ENCODE measurements at regions not wholly inside any gene's neighbourhood (a gene's known extent, or its start where the extent isn't known, plus 50 kb on each side); places are given as distances from the start of the nearest gene placed in this dataset.

- Mint-ChIP-seq H3K4me3 (ENCODE audit: unreplicated experiment) (no peak overlapping the region), H3K4me1 (ENCODE audit: low read depth, unreplicated experiment) (no peaks in the 10 kb centered on the region), H3K27ac (ENCODE audit: unreplicated experiment) (no peak overlapping the region), H3K9me3 (ENCODE audit: unreplicated experiment) (peaks cover 3% of the 10 kb centered on the region), H3K36me3 (ENCODE audit: unreplicated experiment) (no peaks in the 10 kb centered on the region), H3K27me3 (ENCODE audit: unreplicated experiment) (peaks cover 2% of the 10 kb centered on the region)
- TF ChIP-seq CTCF (IDR thresholded peaks at IDR 0.05; ENCODE audit: partially characterized antibody, unreplicated experiment), result no peak
- DNase-seq, result no peak
These were observed 1341.3 kb downstream of the LRFN5 start for GRCh38 chr14:42947991-42948390.

DNA sequence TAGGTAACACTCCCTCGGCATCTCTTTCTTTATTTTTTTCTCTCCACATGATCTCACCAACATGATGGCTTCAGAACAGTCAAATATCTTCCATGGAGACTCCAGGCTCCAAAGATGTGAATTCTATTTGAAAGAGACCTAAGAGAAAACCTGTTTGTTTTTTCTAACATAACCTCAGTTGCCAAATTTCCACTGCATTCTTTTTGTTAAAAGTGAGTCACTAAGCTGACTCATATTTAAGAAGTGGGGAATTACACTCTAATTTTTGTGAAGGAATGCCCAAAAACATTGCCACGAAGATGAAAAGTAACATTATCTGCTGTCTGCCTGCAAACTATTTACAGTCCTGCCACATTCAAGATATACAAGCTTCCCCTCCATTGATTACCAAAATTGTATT, 1337.6 kb downstream of the LRFN5 start:
- Mint-ChIP-seq H3K4me3 (ENCODE audit: unreplicated experiment) (no peak overlapping the region), H3K27me3 (ENCODE audit: unreplicated experiment) (peaks cover 2% of the 10 kb centered on the region), H3K4me1 (ENCODE audit: low read depth, unreplicated experiment) (no peaks in the 10 kb centered on the region), H3K36me3 (ENCODE audit: unreplicated experiment) (no peaks in the 10 kb centered on the region), H3K27ac (ENCODE audit: unreplicated experiment) (no peak overlapping the region), H3K9me3 (ENCODE audit: unreplicated experiment) (no peaks in the 10 kb centered on the region)
- no peak for TF ChIP-seq CTCF (IDR thresholded peaks at IDR 0.05; ENCODE audit: partially characterized antibody, unreplicated experiment)
- DNase-seq, result no peak

DNA sequence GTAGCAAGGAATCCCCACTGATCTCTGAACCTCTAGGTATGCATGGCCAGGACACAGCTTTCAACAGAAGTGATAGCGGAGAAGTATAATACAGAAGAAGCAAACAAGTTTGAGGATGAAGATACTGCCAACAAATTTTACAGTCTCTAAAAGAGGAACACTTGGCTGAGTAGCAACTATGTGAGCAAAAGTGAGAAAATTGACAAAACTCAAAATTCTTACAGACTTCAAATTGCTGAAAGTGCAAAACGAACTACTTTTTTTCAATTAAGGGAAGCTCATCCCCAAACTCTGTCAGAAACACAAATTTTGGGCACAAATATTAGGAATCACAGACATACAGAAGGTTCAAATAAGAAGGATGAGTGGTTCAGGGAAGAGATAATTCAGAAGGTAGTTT, 1324.6 kb downstream of the LRFN5 start:
- H3K4me3 Mint-ChIP-seq (ENCODE audit: unreplicated experiment), result no peak overlapping the region
- no peak overlapping the region for H3K27ac Mint-ChIP-seq (ENCODE audit: unreplicated experiment)
- no peak for DNase-seq
- no peaks in the 10 kb centered on the region for H3K9me3 Mint-ChIP-seq (ENCODE audit: unreplicated experiment)
- no peaks in the 10 kb centered on the region for H3K36me3 Mint-ChIP-seq (ENCODE audit: unreplicated experiment)
- H3K4me1 Mint-ChIP-seq (ENCODE audit: low read depth, unreplicated experiment), result peaks cover 2% of the 10 kb centered on the region
- no peak for TF ChIP-seq CTCF (IDR thresholded peaks at IDR 0.05; ENCODE audit: partially characterized antibody, unreplicated experiment)
- peaks cover 1% of the 10 kb centered on the region for H3K27me3 Mint-ChIP-seq (ENCODE audit: unreplicated experiment)

DNA sequence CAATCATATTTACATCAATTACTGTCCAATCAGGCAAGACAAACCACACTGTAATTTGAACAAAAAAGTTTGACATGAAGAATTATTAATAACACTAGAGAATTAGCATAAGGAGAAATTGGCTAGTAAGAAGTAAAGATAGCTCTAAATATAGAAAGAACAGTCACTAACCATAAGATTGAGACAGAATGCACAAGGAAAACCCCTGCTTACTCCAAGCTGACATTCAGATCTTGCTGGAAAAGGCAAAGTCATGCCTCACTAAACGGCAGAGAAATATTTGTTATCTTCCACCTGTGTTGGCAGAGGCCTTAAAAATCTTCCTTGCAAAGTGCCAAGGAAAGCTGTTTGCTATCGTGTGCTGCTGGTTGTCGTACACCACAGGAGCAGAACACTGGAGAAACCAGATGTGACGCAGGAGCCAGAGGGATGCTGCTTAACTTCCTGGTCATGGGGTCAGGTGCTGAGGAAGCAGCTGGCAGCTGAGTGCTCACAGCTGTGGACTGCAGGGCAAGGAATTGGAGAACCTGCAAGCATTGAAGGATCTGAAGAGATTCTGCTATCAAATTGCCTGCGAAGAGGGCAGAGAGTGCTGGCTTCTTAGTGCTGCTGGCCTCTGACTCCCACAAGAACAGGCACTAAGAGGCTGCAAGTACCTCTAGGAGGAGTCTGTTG, 1323.3 kb downstream of the LRFN5 start:
- peak; percentile 35 for DNase-seq
- H3K9me3 Mint-ChIP-seq (ENCODE audit: unreplicated experiment), result no peaks in the 10 kb centered on the region
- H3K27me3 Mint-ChIP-seq (ENCODE audit: unreplicated experiment), result peaks cover 3% of the 10 kb centered on the region
- TF ChIP-seq CTCF (IDR thresholded peaks at IDR 0.05; ENCODE audit: partially characterized antibody, unreplicated experiment), result no peak
- peaks cover 2% of the 10 kb centered on the region for H3K4me1 Mint-ChIP-seq (ENCODE audit: low read depth, unreplicated experiment)
- H3K36me3 Mint-ChIP-seq (ENCODE audit: unreplicated experiment), result no peaks in the 10 kb centered on the region
- no peak overlapping the region for H3K4me3 Mint-ChIP-seq (ENCODE audit: unreplicated experiment)
- no peak overlapping the region for H3K27ac Mint-ChIP-seq (ENCODE audit: unreplicated experiment)

DNA sequence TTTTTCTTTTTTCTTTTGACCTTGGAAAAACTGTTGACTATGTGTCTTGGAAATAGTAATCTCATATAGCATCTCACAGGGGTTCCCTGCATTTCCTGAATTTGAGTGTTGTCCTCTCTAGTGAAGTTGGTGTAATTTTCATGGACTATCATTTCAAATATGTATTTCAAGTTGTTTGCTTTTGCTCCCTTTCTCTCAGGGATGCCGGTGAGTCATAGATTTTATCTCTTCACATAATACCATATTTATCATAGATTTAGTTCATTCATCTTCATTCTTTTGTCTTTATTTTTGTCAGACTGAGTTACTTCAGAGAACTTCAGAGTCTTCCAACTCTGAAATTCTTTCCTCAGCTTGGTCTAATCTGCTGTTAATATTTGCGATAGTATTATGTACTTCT, 1320.6 kb downstream of the LRFN5 start:
- H3K27ac Mint-ChIP-seq (ENCODE audit: unreplicated experiment), result no peak overlapping the region
- no peak for TF ChIP-seq CTCF (IDR thresholded peaks at IDR 0.05; ENCODE audit: partially characterized antibody, unreplicated experiment)
- H3K4me1 Mint-ChIP-seq (ENCODE audit: low read depth, unreplicated experiment), result peaks cover 2% of the 10 kb centered on the region
- H3K36me3 Mint-ChIP-seq (ENCODE audit: unreplicated experiment), result no peaks in the 10 kb centered on the region
- peaks cover 3% of the 10 kb centered on the region for H3K27me3 Mint-ChIP-seq (ENCODE audit: unreplicated experiment)
- no peaks in the 10 kb centered on the region for H3K9me3 Mint-ChIP-seq (ENCODE audit: unreplicated experiment)
- no peak overlapping the region for H3K4me3 Mint-ChIP-seq (ENCODE audit: unreplicated experiment)
- DNase-seq, result no peak
